Calu3 (cell line): ENCODE measurements at regions not wholly inside any gene's neighbourhood (a gene's known extent, or its start where the extent isn't known, plus 50 kb on each side); places are given as distances from the start of the nearest gene placed in this dataset.

Source experiments
- BruUV-seq: library from RNA; stranded (reverse); fragments of 400-500 nt; replicated peaks from 2 replicates; lab custom pipeline; 2021; lab: Mats Ljungman, UMichigan
- CTCF ChIA-PET: fragments of 300-600 bp; sonication (Branson Sonifier 250); formaldehyde crosslinking; loops from one replicate; lab custom pipeline; 2022; ENCODE audit warnings: antibody characterized with exemption; lab: Charles Lee
- DNase-seq: peaks from one replicate; pipeline ENCODE4 v3.0.0; 2022
- H3K27ac Mint-ChIP-seq: one replicate; pipeline ENCODE4 v1.8.0; 2022; ENCODE audit warnings: mixed read lengths; ENCODE audit not compliant: unreplicated experiment
- H3K27me3 Mint-ChIP-seq: one replicate; pipeline ENCODE4 v1.8.0; 2022; ENCODE audit warnings: mixed read lengths; ENCODE audit not compliant: unreplicated experiment
- H3K36me3 Mint-ChIP-seq: one replicate; pipeline ENCODE4 v1.8.0; 2022; ENCODE audit warnings: mild to moderate bottlenecking, moderate library complexity, mixed read lengths; ENCODE audit not compliant: insufficient read depth, unreplicated experiment
- H3K4me1 Mint-ChIP-seq: one replicate; pipeline ENCODE4 v1.8.0; 2022; ENCODE audit warnings: mild to moderate bottlenecking, low read depth, mixed read lengths; ENCODE audit not compliant: unreplicated experiment
- H3K4me3 Mint-ChIP-seq: one replicate; pipeline ENCODE4 v1.8.0; 2022; ENCODE audit warnings: mild to moderate bottlenecking, low read depth, moderate library complexity, mixed read lengths; ENCODE audit not compliant: unreplicated experiment
- H3K9me3 Mint-ChIP-seq: one replicate; pipeline ENCODE4 v1.8.0; 2022; ENCODE audit warnings: low read depth, mixed read lengths; ENCODE audit not compliant: unreplicated experiment
- CTCF ChIP-seq: fragments of 200-600 bp; IDR thresholded peaks from one replicate; pipeline ENCODE4 v1.8.0; 2022; ENCODE audit warnings: antibody characterized with exemption; ENCODE audit not compliant: unreplicated experiment
- intact Hi-C: fragments of 100-400 bp; cut with micrococcal nuclease; formaldehyde crosslinking; loops from one replicate; pipeline ENCODE4 v1.10.0; 2022; ENCODE audit not compliant: unreplicated experiment

GRCh38 chr19:31874313-31874712 is 471.1 kb upstream of the ZNF507 start:
- no peak for TF ChIP-seq CTCF
- peaks cover 31% of the 10 kb centered on the region for H3K9me3 Mint-ChIP-seq
- intact Hi-C loops, result no loop called here

DNA sequence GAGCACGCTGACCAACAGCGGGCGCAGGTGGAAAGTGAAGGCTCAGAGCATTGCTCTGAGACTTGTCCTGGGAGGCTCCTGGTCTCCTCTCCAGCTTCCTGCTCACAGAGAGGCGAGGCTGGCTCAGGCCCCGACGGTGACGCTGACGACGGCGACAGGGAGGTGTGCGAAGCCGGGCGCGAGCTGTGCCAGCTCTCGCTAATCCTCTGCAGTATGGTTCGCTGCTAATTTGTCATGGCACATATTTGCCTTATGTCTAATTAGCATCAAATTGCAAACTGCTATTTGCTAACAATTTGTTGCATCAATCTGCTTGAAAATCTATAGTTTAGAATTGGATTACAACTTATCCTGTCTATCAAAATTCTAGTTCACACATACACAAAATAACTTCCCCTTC is 469.8 kb upstream of the ZNF507 start:
- H3K4me3 Mint-ChIP-seq, result no peak overlapping the region
- H3K27me3 Mint-ChIP-seq, result no peaks in the 10 kb centered on the region
- no peaks in the 10 kb centered on the region for H3K36me3 Mint-ChIP-seq
- CTCF ChIA-PET, result no interaction called here
- BruUV-seq, result no TSS peak
- DNase-seq, result no peak
- peaks cover 31% of the 10 kb centered on the region for H3K9me3 Mint-ChIP-seq
- intact Hi-C loops, result no loop called here
- no peak overlapping the region for H3K27ac Mint-ChIP-seq
- no peaks in the 10 kb centered on the region for H3K4me1 Mint-ChIP-seq
- no peak for TF ChIP-seq CTCF

More at GRCh38 chr19:31874313-31874712, 471.1 kb upstream of the ZNF507 start:
- BruUV-seq, result no TSS peak
- H3K4me3 Mint-ChIP-seq, result no peak overlapping the region
- CTCF ChIA-PET, result no interaction called here
- no peaks in the 10 kb centered on the region for H3K36me3 Mint-ChIP-seq
- no peaks in the 10 kb centered on the region for H3K27me3 Mint-ChIP-seq
- no peak overlapping the region for H3K27ac Mint-ChIP-seq
- no peaks in the 10 kb centered on the region for H3K4me1 Mint-ChIP-seq
- DNase-seq, result no peak

DNA sequence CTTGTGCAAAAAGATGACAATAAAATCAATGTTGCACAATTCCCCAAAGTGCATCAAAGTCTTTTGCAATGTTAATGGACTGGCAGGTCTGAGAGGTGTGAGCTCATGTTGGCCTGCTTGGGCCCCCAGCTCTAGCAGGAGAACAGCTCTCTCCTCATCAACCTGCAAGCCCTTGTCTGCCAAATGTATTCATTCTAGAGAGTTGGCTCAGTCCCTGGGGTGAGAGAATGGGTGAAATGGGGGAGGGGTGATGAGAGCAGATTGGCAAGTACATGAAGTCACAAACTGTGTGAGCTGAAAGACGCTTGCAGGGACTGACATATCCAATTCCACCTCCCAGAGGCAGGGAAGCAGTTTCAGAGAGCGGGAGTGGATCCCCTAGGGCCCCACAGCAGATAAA is 465.1 kb upstream of the ZNF507 start:
- no TSS peak for BruUV-seq
- Mint-ChIP-seq H3K27me3 (no peaks in the 10 kb centered on the region), H3K36me3 (no peaks in the 10 kb centered on the region), H3K9me3 (peaks cover 17% of the 10 kb centered on the region), H3K4me3 (no peak overlapping the region), H3K4me1 (no peaks in the 10 kb centered on the region), H3K27ac (no peak overlapping the region)
- CTCF ChIA-PET, result no interaction called here
- TF ChIP-seq CTCF, result no peak
- DNase-seq, result no peak
- intact Hi-C loops, result no loop called here

DNA sequence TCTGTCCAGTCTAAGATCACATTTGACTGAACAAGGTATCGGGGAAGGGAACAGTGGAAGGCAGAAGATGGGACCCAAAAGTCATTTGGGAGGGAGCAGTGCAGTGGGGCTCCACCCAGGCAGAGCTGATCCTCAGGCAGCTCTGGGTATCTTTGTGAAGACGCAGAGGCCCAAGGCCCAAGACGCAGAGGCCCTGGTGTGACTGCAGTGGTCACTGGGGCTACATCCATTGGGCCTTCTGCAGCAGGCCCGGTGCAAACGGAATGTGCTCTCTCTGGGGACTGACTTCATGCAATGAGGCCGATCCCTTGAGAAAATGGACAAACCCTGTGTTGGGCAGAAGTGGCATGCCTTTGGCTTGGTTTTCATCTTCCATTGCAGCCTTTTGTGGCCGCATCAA is 463.4 kb upstream of the ZNF507 start:
- no TSS peak for BruUV-seq
- no peaks in the 10 kb centered on the region for H3K27me3 Mint-ChIP-seq
- no peak overlapping the region for H3K4me3 Mint-ChIP-seq

More for the DNA sequence above, 463.4 kb upstream of the ZNF507 start:
- DNase-seq, result no peak
- intact Hi-C loops, result no loop called here
- Mint-ChIP-seq H3K36me3 (no peaks in the 10 kb centered on the region), H3K4me1 (no peaks in the 10 kb centered on the region), H3K27ac (no peak overlapping the region), H3K9me3 (peaks cover 20% of the 10 kb centered on the region)
- no peak for TF ChIP-seq CTCF
- CTCF ChIA-PET, result no interaction called here
